ENCODE measurements at regions not wholly inside any gene's neighbourhood (a gene's known extent, or its start where the extent isn't known, plus 50 kb on each side); places are given as distances from the start of the nearest gene placed in this dataset.
"Not testable (repeated sequence)": the region's sequence is repeated elsewhere in the genome, so short reads cannot be mapped to it uniquely, and the experiment has no call there.

- H3K4me1 ChIP-seq (ENCODE audit: control insufficient read depth in 1 of 2, insufficient read depth in 2 of 2, low read length in 2 of 2); H3K9me3 ChIP-seq (ENCODE audit: control insufficient read depth in 1 of 2, low read length in 2 of 2); H3K4me3 ChIP-seq (ENCODE audit: low read depth in 1 of 2, low read length in 2 of 2); H3K9ac ChIP-seq (ENCODE audit: low read depth in 1 of 2, low read length in 2 of 2); H3K27me3 ChIP-seq (ENCODE audit: control insufficient read depth in 1 of 2, insufficient read depth in 2 of 2, low read length in 2 of 2); H3K36me3 ChIP-seq (ENCODE audit: control insufficient read depth in 1 of 2, insufficient read depth in 2 of 2, low read length in 2 of 2); H3K27ac ChIP-seq (ENCODE audit: low read depth, low read length): not testable (repeated sequence)
These were observed 109.4 kb upstream of the SGIP1 start for GRCh38 chr1:66424530-66424929.

GRCh38 chr1:66426239-66426853 lies 107.6 kb upstream of the SGIP1 start:
- Histone ChIP-seq H3K9ac (ENCODE audit: low read depth in 1 of 2, low read length in 2 of 2) (no peak overlapping the region), H3K4me3 (ENCODE audit: low read depth in 1 of 2, low read length in 2 of 2) (no peak overlapping the region), H3K27me3 (ENCODE audit: control insufficient read depth in 1 of 2, insufficient read depth in 2 of 2, low read length in 2 of 2) (no peaks in the 10 kb centered on the region), H3K27ac (ENCODE audit: low read depth, low read length) (no peak overlapping the region), H3K9me3 (ENCODE audit: control insufficient read depth in 1 of 2, low read length in 2 of 2) (peaks cover 2 to 9% of the 10 kb centered on the region in 2 donors), H3K36me3 (ENCODE audit: control insufficient read depth in 1 of 2, insufficient read depth in 2 of 2, low read length in 2 of 2) (no peaks in the 10 kb centered on the region), H3K4me1 (ENCODE audit: control insufficient read depth in 1 of 2, insufficient read depth in 2 of 2, low read length in 2 of 2) (no peaks in the 10 kb centered on the region)

- H3K36me3 ChIP-seq (ENCODE audit: control insufficient read depth in 1 of 2, insufficient read depth in 2 of 2, low read length in 2 of 2); H3K27ac ChIP-seq (ENCODE audit: low read depth, low read length); H3K9ac ChIP-seq (ENCODE audit: low read depth in 1 of 2, low read length in 2 of 2); H3K4me3 ChIP-seq (ENCODE audit: low read depth in 1 of 2, low read length in 2 of 2); H3K4me1 ChIP-seq (ENCODE audit: control insufficient read depth in 1 of 2, insufficient read depth in 2 of 2, low read length in 2 of 2); H3K27me3 ChIP-seq (ENCODE audit: control insufficient read depth in 1 of 2, insufficient read depth in 2 of 2, low read length in 2 of 2): not testable (repeated sequence)
- H3K9me3 ChIP-seq (ENCODE audit: control insufficient read depth in 1 of 2, low read length in 2 of 2) = peaks cover 2 to 16% of the 10 kb centered on the region in 2 donors
These were observed 103.1 kb upstream of the SGIP1 start for GRCh38 chr1:66430815-66431214.

DNA sequence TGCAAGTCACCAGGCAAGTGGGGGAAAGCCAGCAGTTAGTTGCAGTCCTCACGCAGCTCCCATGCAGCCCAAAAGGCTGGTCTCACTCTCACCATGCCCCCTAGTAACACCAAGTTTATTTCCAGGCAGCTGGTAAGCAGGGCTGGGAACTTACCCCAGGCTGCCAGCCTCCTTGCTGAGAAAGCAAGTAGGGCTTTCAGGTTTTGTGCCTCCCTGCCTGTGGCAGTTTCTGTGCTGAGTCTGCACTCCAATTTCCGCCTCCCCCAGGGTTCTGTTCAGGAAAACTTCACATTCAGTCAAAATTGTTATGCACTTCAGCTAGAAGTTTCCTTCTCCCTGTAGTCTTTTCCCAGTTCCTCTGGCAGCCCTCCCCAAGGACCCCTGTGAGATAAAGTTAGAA lies 102.0 kb upstream of the SGIP1 start:
- H3K4me1 ChIP-seq (ENCODE audit: control insufficient read depth in 1 of 2, insufficient read depth in 2 of 2, low read length in 2 of 2) = no peaks in the 10 kb centered on the region
- peaks cover 2 to 16% of the 10 kb centered on the region in 2 donors for H3K9me3 ChIP-seq (ENCODE audit: control insufficient read depth in 1 of 2, low read length in 2 of 2)
- H3K9ac ChIP-seq (ENCODE audit: low read depth in 1 of 2, low read length in 2 of 2) = no peak overlapping the region
- no peaks in the 10 kb centered on the region for H3K27me3 ChIP-seq (ENCODE audit: control insufficient read depth in 1 of 2, insufficient read depth in 2 of 2, low read length in 2 of 2)
- no peak overlapping the region for H3K4me3 ChIP-seq (ENCODE audit: low read depth in 1 of 2, low read length in 2 of 2)
- H3K27ac ChIP-seq (ENCODE audit: low read depth, low read length) = no peak overlapping the region
- no peaks in the 10 kb centered on the region for H3K36me3 ChIP-seq (ENCODE audit: control insufficient read depth in 1 of 2, insufficient read depth in 2 of 2, low read length in 2 of 2)

GRCh38 chr1:66433611-66434010 lies 100.3 kb upstream of the SGIP1 start:
- H3K27ac ChIP-seq (ENCODE audit: low read depth, low read length) = no peak overlapping the region
- no peaks in the 10 kb centered on the region for H3K36me3 ChIP-seq (ENCODE audit: control insufficient read depth in 1 of 2, insufficient read depth in 2 of 2, low read length in 2 of 2)
- H3K4me3 ChIP-seq (ENCODE audit: low read depth in 1 of 2, low read length in 2 of 2) = no peak overlapping the region
- H3K9ac ChIP-seq (ENCODE audit: low read depth in 1 of 2, low read length in 2 of 2) = no peak overlapping the region
- H3K27me3 ChIP-seq (ENCODE audit: control insufficient read depth in 1 of 2, insufficient read depth in 2 of 2, low read length in 2 of 2) = no peaks in the 10 kb centered on the region
- no peaks in the 10 kb centered on the region for H3K4me1 ChIP-seq (ENCODE audit: control insufficient read depth in 1 of 2, insufficient read depth in 2 of 2, low read length in 2 of 2)
- H3K9me3 ChIP-seq (ENCODE audit: control insufficient read depth in 1 of 2, low read length in 2 of 2) = peaks cover 0 to 16% of the 10 kb centered on the region in 2 donors

GRCh38 chr1:66434096-66434495 lies 99.9 kb upstream of the SGIP1 start:
- H3K4me1 ChIP-seq (ENCODE audit: control insufficient read depth in 1 of 2, insufficient read depth in 2 of 2, low read length in 2 of 2) = peaks cover 0 to 2% of the 10 kb centered on the region in 2 donors
- H3K4me3 ChIP-seq (ENCODE audit: low read depth in 1 of 2, low read length in 2 of 2) = no peak overlapping the region

DNA sequence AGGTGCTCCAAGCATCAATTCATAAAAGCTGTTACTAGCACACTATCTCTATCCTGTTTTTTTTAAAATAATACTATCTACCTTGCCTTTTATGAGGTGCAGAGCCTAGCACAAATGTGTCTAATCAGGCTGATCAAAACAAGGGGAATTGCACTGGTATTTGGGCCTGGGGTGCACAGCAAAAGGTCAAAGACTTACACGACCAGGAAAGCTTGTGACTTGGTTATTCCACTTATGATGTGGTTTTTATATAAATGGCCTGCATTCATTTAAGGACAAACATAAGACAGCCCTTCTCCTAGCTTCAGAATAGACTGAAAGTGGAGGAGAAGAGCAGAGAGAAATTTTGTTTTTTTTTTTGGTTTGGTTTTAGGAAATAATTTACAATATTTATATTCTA lies 98.4 kb upstream of the SGIP1 start:
- no peak overlapping the region for H3K27ac ChIP-seq (ENCODE audit: low read depth, low read length)
- H3K4me1 ChIP-seq (ENCODE audit: control insufficient read depth in 1 of 2, insufficient read depth in 2 of 2, low read length in 2 of 2) = peaks cover 0 to 12% of the 10 kb centered on the region in 2 donors
- no peak overlapping the region for H3K4me3 ChIP-seq (ENCODE audit: low read depth in 1 of 2, low read length in 2 of 2)
- H3K9me3 ChIP-seq (ENCODE audit: control insufficient read depth in 1 of 2, low read length in 2 of 2) = peaks cover 0 to 12% of the 10 kb centered on the region in 2 donors
- no peaks in the 10 kb centered on the region for H3K36me3 ChIP-seq (ENCODE audit: control insufficient read depth in 1 of 2, insufficient read depth in 2 of 2, low read length in 2 of 2)
- H3K27me3 ChIP-seq (ENCODE audit: control insufficient read depth in 1 of 2, insufficient read depth in 2 of 2, low read length in 2 of 2) = no peaks in the 10 kb centered on the region
- no peak overlapping the region for H3K9ac ChIP-seq (ENCODE audit: low read depth in 1 of 2, low read length in 2 of 2)

More at GRCh38 chr1:66434096-66434495, 99.9 kb upstream of the SGIP1 start:
- no peaks in the 10 kb centered on the region for H3K36me3 ChIP-seq (ENCODE audit: control insufficient read depth in 1 of 2, insufficient read depth in 2 of 2, low read length in 2 of 2)
- no peak overlapping the region for H3K27ac ChIP-seq (ENCODE audit: low read depth, low read length)
- H3K9me3 ChIP-seq (ENCODE audit: control insufficient read depth in 1 of 2, low read length in 2 of 2) = peaks cover 0 to 16% of the 10 kb centered on the region in 2 donors
- H3K9ac ChIP-seq (ENCODE audit: low read depth in 1 of 2, low read length in 2 of 2) = no peak overlapping the region
- H3K27me3 ChIP-seq (ENCODE audit: control insufficient read depth in 1 of 2, insufficient read depth in 2 of 2, low read length in 2 of 2) = no peaks in the 10 kb centered on the region

DNA sequence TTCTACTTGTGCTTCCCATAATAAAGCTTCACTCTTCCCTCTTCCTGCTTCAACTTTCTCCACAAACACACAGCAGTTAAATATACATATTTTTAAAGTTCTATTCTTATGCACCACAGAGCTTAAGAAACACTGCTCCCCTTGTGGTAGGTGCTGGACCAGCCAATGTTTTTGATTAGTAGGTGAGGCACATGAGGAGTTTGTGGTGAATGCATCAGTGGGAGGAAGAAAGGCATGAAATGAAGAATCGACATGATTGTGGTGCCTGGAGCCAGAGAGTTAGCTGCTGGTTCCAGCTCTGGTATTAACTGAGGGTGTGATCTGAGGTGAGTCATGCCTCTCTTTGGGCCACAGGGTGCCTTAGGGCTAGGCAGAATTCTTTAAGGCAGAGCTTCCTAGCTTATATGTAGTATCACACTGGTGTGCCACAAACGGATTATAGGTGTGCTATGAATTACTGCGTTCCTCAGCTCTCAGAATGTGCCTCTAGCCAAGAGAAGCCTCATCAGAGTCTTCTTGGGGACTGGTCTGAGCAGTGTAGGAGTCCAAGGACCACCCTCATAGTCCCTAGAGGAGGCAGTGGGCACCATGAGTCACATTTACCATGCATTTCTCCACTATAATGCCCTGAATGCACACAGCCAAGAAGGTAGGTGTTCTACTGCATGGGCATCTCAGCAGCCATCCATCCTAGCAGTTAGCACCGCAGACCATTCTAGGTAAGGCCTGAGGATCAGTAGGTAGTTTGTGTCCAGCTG lies 97.4 kb upstream of the SGIP1 start:
- no peak overlapping the region for H3K9ac ChIP-seq (ENCODE audit: low read depth in 1 of 2, low read length in 2 of 2)
- no peaks in the 10 kb centered on the region for H3K36me3 ChIP-seq (ENCODE audit: control insufficient read depth in 1 of 2, insufficient read depth in 2 of 2, low read length in 2 of 2)
- H3K4me1 ChIP-seq (ENCODE audit: control insufficient read depth in 1 of 2, insufficient read depth in 2 of 2, low read length in 2 of 2) = peaks cover 0 to 12% of the 10 kb centered on the region in 2 donors
- no peaks in the 10 kb centered on the region for H3K27me3 ChIP-seq (ENCODE audit: control insufficient read depth in 1 of 2, insufficient read depth in 2 of 2, low read length in 2 of 2)
- H3K9me3 ChIP-seq (ENCODE audit: control insufficient read depth in 1 of 2, low read length in 2 of 2) = peaks cover 0 to 5% of the 10 kb centered on the region in 2 donors
- H3K27ac ChIP-seq (ENCODE audit: low read depth, low read length) = no peak overlapping the region
- no peak overlapping the region for H3K4me3 ChIP-seq (ENCODE audit: low read depth in 1 of 2, low read length in 2 of 2)

DNA sequence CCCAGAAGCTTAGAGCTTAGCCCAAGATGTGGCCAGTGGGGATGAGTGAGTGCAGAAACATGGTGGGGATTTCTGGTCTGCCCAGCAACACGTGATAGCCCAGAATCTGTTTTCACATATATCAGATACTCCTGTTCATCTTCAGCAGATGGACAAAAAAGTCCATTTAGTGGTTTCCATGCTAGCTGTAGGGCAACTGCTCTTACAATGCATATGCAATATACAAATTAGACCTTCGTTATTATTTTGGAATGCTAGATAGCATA lies 96.9 kb upstream of the SGIP1 start:
- Histone ChIP-seq H3K36me3 (ENCODE audit: control insufficient read depth in 1 of 2, insufficient read depth in 2 of 2, low read length in 2 of 2) (no peaks in the 10 kb centered on the region), H3K9ac (ENCODE audit: low read depth in 1 of 2, low read length in 2 of 2) (no peak overlapping the region), H3K4me1 (ENCODE audit: control insufficient read depth in 1 of 2, insufficient read depth in 2 of 2, low read length in 2 of 2) (peaks cover 0 to 12% of the 10 kb centered on the region in 2 donors), H3K9me3 (ENCODE audit: control insufficient read depth in 1 of 2, low read length in 2 of 2) (no peaks in the 10 kb centered on the region), H3K27ac (ENCODE audit: low read depth, low read length) (no peak overlapping the region), H3K4me3 (ENCODE audit: low read depth in 1 of 2, low read length in 2 of 2) (no peak overlapping the region), H3K27me3 (ENCODE audit: control insufficient read depth in 1 of 2, insufficient read depth in 2 of 2, low read length in 2 of 2) (no peaks in the 10 kb centered on the region)

DNA sequence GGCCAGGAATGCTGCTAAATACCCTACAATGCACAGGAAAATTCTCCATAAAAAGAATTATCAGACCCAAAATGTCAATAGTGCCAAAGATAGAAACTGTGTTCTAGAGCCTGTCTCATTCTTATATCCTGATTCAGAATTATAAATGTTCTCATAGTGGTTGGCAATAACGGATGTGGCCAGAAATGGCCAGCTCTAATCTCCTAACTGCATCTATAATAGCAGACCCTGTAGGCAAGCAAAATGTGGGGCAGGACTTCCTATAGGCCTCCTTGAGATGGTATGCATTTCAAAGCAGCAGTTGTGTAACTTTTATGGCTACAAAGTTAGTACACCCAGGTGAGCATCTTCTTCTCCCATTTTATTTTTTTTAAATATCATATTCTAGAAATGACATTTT lies 95.9 kb upstream of the SGIP1 start:
- no peak overlapping the region for H3K27ac ChIP-seq (ENCODE audit: low read depth, low read length)
- H3K4me3 ChIP-seq (ENCODE audit: low read depth in 1 of 2, low read length in 2 of 2) = no peak overlapping the region
- no peaks in the 10 kb centered on the region for H3K36me3 ChIP-seq (ENCODE audit: control insufficient read depth in 1 of 2, insufficient read depth in 2 of 2, low read length in 2 of 2)
- peaks cover 0 to 12% of the 10 kb centered on the region in 2 donors for H3K4me1 ChIP-seq (ENCODE audit: control insufficient read depth in 1 of 2, insufficient read depth in 2 of 2, low read length in 2 of 2)
- H3K9ac ChIP-seq (ENCODE audit: low read depth in 1 of 2, low read length in 2 of 2) = no peak overlapping the region
- H3K27me3 ChIP-seq (ENCODE audit: control insufficient read depth in 1 of 2, insufficient read depth in 2 of 2, low read length in 2 of 2) = no peaks in the 10 kb centered on the region
- H3K9me3 ChIP-seq (ENCODE audit: control insufficient read depth in 1 of 2, low read length in 2 of 2) = no peaks in the 10 kb centered on the region
